Breast epithelium (tissue), 3 donors: ENCODE measurements at regions not wholly inside any gene's neighbourhood (a gene's known extent, or its start where the extent isn't known, plus 50 kb on each side); places are given as distances from the start of the nearest gene placed in this dataset.

Experiments used
- POLR2AphosphoS5 ChIP-seq, 3 donors: sonication (generic); formaldehyde crosslinking; IDR thresholded peaks; one replicate each; pipeline ENCODE4 v1.6.1; 2017; ENCODE audit warnings: antibody characterized with exemption in 3 of 3
- TF ChIP-seq, protein P1 (sequence below), 3 donors: fragments of 450-650 bp; IDR thresholded peaks; one replicate each; pipeline ENCODE4 v1.5.1; 2016 to 2017; ENCODE audit warnings: antibody characterized with exemption in 3 of 3, mild to moderate bottlenecking in 3 of 3, moderate library complexity in 3 of 3

DNA sequence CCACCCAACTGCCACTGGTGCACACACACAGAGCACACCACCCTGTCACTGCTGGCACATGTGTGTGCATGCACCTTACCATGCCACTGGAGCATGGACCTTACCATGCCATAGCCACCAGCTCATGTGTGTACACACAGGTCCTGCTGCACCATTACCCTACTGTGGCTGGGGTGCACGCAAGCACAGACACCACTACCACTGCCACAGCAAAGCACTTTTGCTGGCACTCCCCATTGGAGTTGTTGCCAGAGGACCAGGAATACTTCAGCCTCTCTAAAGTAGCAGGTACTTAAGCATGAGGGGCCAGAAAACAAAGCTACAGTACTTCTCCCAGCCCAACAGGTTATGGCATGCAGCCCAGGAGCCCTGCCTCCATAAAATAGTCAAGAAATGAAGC is 404.8 kb downstream of the MBD2 start:
- no peak for TF ChIP-seq POLR2AphosphoS5 (IDR thresholded peaks at IDR 0.05)
- TF ChIP-seq, protein P1, sequence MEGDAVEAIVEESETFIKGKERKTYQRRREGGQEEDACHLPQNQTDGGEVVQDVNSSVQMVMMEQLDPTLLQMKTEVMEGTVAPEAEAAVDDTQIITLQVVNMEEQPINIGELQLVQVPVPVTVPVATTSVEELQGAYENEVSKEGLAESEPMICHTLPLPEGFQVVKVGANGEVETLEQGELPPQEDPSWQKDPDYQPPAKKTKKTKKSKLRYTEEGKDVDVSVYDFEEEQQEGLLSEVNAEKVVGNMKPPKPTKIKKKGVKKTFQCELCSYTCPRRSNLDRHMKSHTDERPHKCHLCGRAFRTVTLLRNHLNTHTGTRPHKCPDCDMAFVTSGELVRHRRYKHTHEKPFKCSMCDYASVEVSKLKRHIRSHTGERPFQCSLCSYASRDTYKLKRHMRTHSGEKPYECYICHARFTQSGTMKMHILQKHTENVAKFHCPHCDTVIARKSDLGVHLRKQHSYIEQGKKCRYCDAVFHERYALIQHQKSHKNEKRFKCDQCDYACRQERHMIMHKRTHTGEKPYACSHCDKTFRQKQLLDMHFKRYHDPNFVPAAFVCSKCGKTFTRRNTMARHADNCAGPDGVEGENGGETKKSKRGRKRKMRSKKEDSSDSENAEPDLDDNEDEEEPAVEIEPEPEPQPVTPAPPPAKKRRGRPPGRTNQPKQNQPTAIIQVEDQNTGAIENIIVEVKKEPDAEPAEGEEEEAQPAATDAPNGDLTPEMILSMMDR (IDR thresholded peaks at IDR 0.05): no peak
